ENCODE measurements at regions not wholly inside any gene's neighbourhood (a gene's known extent, or its start where the extent isn't known, plus 50 kb on each side); places are given as distances from the start of the nearest gene placed in this dataset.

DNA sequence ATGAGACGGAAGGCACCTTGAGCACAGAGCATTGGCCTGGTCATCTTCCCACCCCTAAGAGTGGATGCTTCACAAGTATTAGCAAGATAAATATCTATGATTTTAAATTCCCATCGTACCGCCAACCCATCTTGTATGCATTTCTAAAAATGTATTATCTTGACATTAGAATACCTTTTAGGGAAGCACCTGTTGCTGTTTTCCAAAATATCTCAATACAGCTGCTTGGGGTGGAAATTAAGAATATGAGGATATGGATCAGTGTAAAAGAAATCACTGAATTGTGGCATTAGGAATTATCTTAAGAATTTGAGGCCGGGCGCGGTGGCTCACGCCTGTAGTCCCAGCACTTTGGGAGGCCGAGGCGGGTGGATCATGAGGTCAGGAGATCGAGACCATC, 166.3 kb downstream of the ETS2 start:
- Histone ChIP-seq H3K27ac (no peak overlapping the region), H3K4me3 (no peak overlapping the region), H3K4me1 (no peaks in the 10 kb centered on the region), H3K36me3 (no peaks in the 10 kb centered on the region), H3K27me3 (no peaks in the 10 kb centered on the region), H3K9me3 (no peaks in the 10 kb centered on the region)
- DNase-seq (no peak), ATAC-seq (no peak)
- intact Hi-C loops (cut with DNase I): no loop called here
- TF ChIP-seq, protein P1, sequence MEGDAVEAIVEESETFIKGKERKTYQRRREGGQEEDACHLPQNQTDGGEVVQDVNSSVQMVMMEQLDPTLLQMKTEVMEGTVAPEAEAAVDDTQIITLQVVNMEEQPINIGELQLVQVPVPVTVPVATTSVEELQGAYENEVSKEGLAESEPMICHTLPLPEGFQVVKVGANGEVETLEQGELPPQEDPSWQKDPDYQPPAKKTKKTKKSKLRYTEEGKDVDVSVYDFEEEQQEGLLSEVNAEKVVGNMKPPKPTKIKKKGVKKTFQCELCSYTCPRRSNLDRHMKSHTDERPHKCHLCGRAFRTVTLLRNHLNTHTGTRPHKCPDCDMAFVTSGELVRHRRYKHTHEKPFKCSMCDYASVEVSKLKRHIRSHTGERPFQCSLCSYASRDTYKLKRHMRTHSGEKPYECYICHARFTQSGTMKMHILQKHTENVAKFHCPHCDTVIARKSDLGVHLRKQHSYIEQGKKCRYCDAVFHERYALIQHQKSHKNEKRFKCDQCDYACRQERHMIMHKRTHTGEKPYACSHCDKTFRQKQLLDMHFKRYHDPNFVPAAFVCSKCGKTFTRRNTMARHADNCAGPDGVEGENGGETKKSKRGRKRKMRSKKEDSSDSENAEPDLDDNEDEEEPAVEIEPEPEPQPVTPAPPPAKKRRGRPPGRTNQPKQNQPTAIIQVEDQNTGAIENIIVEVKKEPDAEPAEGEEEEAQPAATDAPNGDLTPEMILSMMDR (IDR thresholded peaks at IDR 0.05): no peak

GRCh38 chr21:38970765-38971164, 165.0 kb downstream of the ETS2 start:
- intact Hi-C loops (cut with DNase I): no loop called here
- DNase-seq (no peak), ATAC-seq (no peak)
- H3K36me3 ChIP-seq: no peaks in the 10 kb centered on the region
- no peak overlapping the region for H3K27ac ChIP-seq
- no peaks in the 10 kb centered on the region for H3K9me3 ChIP-seq
- no peaks in the 10 kb centered on the region for H3K4me1 ChIP-seq
- TF ChIP-seq, protein P1 (IDR thresholded peaks at IDR 0.05): no peak
- H3K4me3 ChIP-seq: no peak overlapping the region
- H3K27me3 ChIP-seq: no peaks in the 10 kb centered on the region

DNA sequence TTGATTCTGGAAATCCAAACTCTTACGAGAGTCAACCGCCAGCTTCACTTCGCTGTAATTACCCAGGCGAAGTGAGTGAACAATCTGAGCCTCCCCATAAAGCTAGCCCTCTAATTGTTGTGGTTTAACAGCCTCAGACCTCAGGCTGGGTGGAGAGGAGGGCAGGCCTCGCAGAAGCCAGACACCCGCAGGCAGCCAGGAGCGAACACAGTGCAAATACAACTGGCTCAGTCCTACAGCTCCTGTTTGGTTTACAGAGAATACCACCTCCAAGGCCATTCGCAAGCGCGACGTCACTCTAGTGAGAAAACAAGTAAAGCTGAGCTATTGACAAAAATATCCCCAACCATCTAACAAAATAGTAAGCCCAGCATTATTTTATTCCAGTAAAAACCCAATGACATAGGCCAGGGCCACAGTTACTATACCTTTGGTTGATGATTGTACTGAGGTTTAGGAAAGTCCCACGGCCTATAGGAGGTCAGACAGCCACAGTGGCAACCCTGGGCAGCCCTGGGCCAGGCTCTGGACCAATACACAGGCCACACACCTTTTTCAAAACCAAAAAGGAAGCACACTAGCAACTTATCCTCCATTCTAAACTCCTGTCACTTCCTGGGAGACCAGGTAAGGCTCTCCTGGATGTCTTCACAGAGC, 163.3 kb downstream of the ETS2 start:
- ATAC-seq (no peak), DNase-seq (no peak)
- no peak overlapping the region for H3K4me3 ChIP-seq
- no peaks in the 10 kb centered on the region for H3K27me3 ChIP-seq
- intact Hi-C loops (cut with DNase I): no loop called here
- H3K9me3 ChIP-seq: no peaks in the 10 kb centered on the region
- TF ChIP-seq, protein P1 (IDR thresholded peaks at IDR 0.05): no peak
- no peaks in the 10 kb centered on the region for H3K36me3 ChIP-seq
- H3K4me1 ChIP-seq: no peaks in the 10 kb centered on the region
- no peak overlapping the region for H3K27ac ChIP-seq

- Histone ChIP-seq H3K36me3 (no peaks in the 10 kb centered on the region), H3K4me1 (no peaks in the 10 kb centered on the region), H3K4me3 (no peak overlapping the region), H3K27ac (peak overlapping the region; percentile 41 to 44), H3K9me3 (no peaks in the 10 kb centered on the region), H3K27me3 (no peaks in the 10 kb centered on the region)
- ATAC-seq (peak; percentile 97), DNase-seq (peak in 2 of 4 donors; percentile 59 to 67)
- intact Hi-C loops (cut with DNase I): no loop called here
- TF ChIP-seq, protein P1 (IDR thresholded peaks at IDR 0.05): no peak
These were observed 160.3 kb downstream of the ETS2 start for GRCh38 chr21:38965910-38966504.

DNA sequence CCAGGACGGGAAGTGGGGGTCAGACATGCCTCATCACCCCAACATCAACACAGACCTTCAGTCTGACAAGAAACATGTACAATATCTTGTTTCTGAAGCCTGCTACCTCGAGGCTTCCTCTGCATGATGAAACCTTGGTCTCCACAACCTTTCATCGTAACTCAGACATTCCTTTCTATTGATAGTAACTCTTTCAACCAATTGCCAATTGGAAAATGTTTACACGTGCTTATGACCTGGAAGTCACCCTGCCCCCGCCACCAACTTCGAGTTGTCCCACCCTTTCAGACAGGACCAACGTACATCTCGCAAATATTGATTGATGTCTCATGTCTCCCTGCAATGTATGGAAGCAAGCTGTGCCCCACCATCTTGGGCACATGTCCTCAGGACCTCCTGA, 159.5 kb downstream of the ETS2 start:
- H3K4me1 ChIP-seq: no peaks in the 10 kb centered on the region
- no peak for DNase-seq
- TF ChIP-seq, protein P1 (IDR thresholded peaks at IDR 0.05): no peak
- no peaks in the 10 kb centered on the region for H3K36me3 ChIP-seq
- intact Hi-C loops (cut with DNase I): no loop called here
- H3K4me3 ChIP-seq: no peak overlapping the region
- H3K27me3 ChIP-seq: no peaks in the 10 kb centered on the region
- H3K27ac ChIP-seq: no peak overlapping the region
- no peak for ATAC-seq
- no peaks in the 10 kb centered on the region for H3K9me3 ChIP-seq

Data from left lung (tissue), 4 donors.